ENCODE measurements at regions not wholly inside any gene's neighbourhood (a gene's known extent, or its start where the extent isn't known, plus 50 kb on each side); places are given as distances from the start of the nearest gene placed in this dataset.

DNA sequence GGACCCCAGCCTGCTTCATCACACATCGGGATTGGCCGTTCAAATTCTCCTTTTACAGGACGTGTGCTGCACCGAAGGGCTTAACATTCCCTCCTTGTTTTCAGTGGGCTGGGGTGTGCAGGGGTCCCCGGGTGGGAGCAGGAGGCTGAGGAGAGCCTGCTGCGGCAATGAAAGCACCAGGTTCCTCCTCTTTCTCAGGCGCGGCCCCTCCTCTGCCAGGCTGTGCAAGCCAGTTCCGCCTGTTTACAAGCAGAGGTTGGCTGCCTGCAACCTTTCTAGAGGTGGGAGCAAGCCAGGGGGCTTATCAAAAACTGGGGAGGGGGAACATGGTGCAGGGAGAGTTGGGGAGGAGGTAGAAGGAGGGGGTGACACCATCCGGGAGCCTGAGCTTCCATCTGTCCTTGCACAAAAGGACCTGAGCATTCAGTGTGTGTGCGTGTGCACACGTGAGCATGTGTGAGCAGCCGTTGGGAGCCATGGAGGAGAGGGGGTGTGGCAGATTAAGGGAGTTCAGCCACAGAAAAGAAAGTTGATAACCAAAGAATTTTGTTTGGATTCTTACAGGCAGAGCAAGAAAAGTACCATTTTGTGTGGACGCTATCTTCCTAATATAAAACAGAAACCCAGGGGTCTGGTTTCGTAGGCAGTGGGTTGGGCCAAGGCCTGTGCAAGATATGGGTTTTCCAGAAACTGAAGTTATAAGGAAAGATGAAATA, 108.8 kb upstream of the RFLNA start:
- Histone ChIP-seq H3K9me3 (ENCODE audit: low read length) (no peaks in the 10 kb centered on the region), H3K9ac (ENCODE audit: low read length) (no peak overlapping the region), H3K4me3 (ENCODE audit: low read length) (no peak overlapping the region), H3F3A (ENCODE audit: insufficient read depth, low read length, poor library complexity, severe bottlenecking) (no peaks in the 10 kb centered on the region), H3K9me2 (ENCODE audit: insufficient read depth, low read length) (no peaks in the 10 kb centered on the region), H3K4me2 (ENCODE audit: low read length) (no peak overlapping the region), H3K27me3 (ENCODE audit: insufficient read depth, low read depth, low read length) (no peaks in the 10 kb centered on the region), H3K27ac (ENCODE audit: low read length) (no peak overlapping the region), H3K36me3 (ENCODE audit: insufficient read depth, low read length) (no peaks in the 10 kb centered on the region), H2AFZ (ENCODE audit: low read depth, low read length) (no peak overlapping the region), H3K79me2 (replicated peaks; ENCODE audit: insufficient read depth, low read length) (no peaks in the 10 kb centered on the region), H4K20me1 (ENCODE audit: insufficient read depth) (no peaks in the 10 kb centered on the region)
- TF ChIP-seq RAD21 (conservative IDR thresholded peaks at IDR 0.05) (no peak), EP300 (conservative IDR thresholded peaks at IDR 0.05; ENCODE audit: poor library complexity, severe bottlenecking) (no peak), POLR2AphosphoS5 (IDR thresholded peaks at IDR 0.05) (no peak), MXI1 (conservative IDR thresholded peaks at IDR 0.05; ENCODE audit: poor library complexity, severe bottlenecking) (no peak)

DNA sequence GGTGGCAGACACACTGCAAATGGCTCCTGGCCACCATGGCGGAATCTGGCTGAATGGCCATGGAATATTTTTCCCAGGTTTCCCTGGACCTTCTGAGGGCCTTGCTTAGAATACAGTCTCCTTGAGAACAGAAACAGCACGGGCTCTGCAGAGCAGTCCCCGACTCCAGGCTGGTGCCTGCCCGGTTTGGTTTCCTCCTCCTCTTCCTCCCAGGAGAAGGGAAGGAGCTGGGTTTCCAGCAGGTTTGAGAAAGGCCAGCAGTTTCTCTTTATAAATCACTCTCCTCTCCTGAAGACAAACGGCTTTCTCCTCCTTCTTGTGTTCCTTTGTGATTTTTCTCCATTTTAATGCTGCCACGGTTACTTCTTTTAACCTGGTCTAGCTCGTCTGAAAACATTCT, 106.8 kb upstream of the RFLNA start:
- Histone ChIP-seq H3K4me3 (ENCODE audit: low read length) (no peak overlapping the region), H3K9me2 (ENCODE audit: insufficient read depth, low read length) (no peaks in the 10 kb centered on the region), H3K36me3 (ENCODE audit: insufficient read depth, low read length) (no peaks in the 10 kb centered on the region), H3K27me3 (ENCODE audit: insufficient read depth, low read depth, low read length) (no peaks in the 10 kb centered on the region), H4K20me1 (ENCODE audit: insufficient read depth) (no peaks in the 10 kb centered on the region), H3K27ac (ENCODE audit: low read length) (no peak overlapping the region), H3K79me2 (replicated peaks; ENCODE audit: insufficient read depth, low read length) (no peaks in the 10 kb centered on the region), H3F3A (ENCODE audit: insufficient read depth, low read length, poor library complexity, severe bottlenecking) (no peaks in the 10 kb centered on the region), H3K4me2 (ENCODE audit: low read length) (no peak overlapping the region), H2AFZ (ENCODE audit: low read depth, low read length) (no peak overlapping the region), H3K9me3 (ENCODE audit: low read length) (no peaks in the 10 kb centered on the region), H3K9ac (ENCODE audit: low read length) (no peak overlapping the region)
- TF ChIP-seq, protein P1, sequence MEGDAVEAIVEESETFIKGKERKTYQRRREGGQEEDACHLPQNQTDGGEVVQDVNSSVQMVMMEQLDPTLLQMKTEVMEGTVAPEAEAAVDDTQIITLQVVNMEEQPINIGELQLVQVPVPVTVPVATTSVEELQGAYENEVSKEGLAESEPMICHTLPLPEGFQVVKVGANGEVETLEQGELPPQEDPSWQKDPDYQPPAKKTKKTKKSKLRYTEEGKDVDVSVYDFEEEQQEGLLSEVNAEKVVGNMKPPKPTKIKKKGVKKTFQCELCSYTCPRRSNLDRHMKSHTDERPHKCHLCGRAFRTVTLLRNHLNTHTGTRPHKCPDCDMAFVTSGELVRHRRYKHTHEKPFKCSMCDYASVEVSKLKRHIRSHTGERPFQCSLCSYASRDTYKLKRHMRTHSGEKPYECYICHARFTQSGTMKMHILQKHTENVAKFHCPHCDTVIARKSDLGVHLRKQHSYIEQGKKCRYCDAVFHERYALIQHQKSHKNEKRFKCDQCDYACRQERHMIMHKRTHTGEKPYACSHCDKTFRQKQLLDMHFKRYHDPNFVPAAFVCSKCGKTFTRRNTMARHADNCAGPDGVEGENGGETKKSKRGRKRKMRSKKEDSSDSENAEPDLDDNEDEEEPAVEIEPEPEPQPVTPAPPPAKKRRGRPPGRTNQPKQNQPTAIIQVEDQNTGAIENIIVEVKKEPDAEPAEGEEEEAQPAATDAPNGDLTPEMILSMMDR (IDR thresholded peaks at IDR 0.05; ENCODE audit: poor library complexity, severe bottlenecking) = no peak
- TF ChIP-seq MXI1 (conservative IDR thresholded peaks at IDR 0.05; ENCODE audit: poor library complexity, severe bottlenecking) (no peak), POLR2AphosphoS5 (IDR thresholded peaks at IDR 0.05) (no peak), EP300 (conservative IDR thresholded peaks at IDR 0.05; ENCODE audit: poor library complexity, severe bottlenecking) (no peak), RAD21 (conservative IDR thresholded peaks at IDR 0.05) (no peak), TAF1 (IDR thresholded peaks at IDR 0.05; ENCODE audit: low read depth) (no peak), SMC3 (conservative IDR thresholded peaks at IDR 0.05; ENCODE audit: poor library complexity) (no peak)
- TF ChIP-seq, protein P2, sequence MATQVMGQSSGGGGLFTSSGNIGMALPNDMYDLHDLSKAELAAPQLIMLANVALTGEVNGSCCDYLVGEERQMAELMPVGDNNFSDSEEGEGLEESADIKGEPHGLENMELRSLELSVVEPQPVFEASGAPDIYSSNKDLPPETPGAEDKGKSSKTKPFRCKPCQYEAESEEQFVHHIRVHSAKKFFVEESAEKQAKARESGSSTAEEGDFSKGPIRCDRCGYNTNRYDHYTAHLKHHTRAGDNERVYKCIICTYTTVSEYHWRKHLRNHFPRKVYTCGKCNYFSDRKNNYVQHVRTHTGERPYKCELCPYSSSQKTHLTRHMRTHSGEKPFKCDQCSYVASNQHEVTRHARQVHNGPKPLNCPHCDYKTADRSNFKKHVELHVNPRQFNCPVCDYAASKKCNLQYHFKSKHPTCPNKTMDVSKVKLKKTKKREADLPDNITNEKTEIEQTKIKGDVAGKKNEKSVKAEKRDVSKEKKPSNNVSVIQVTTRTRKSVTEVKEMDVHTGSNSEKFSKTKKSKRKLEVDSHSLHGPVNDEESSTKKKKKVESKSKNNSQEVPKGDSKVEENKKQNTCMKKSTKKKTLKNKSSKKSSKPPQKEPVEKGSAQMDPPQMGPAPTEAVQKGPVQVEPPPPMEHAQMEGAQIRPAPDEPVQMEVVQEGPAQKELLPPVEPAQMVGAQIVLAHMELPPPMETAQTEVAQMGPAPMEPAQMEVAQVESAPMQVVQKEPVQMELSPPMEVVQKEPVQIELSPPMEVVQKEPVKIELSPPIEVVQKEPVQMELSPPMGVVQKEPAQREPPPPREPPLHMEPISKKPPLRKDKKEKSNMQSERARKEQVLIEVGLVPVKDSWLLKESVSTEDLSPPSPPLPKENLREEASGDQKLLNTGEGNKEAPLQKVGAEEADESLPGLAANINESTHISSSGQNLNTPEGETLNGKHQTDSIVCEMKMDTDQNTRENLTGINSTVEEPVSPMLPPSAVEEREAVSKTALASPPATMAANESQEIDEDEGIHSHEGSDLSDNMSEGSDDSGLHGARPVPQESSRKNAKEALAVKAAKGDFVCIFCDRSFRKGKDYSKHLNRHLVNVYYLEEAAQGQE (IDR thresholded peaks at IDR 0.05; ENCODE audit: borderline replicate concordance) = no peak

Measured in neural cell (in vitro differentiated cells).